WERI-Rb-1 (cell line): ENCODE measurements at regions not wholly inside any gene's neighbourhood (a gene's known extent, or its start where the extent isn't known, plus 50 kb on each side); places are given as distances from the start of the nearest gene placed in this dataset.
"Not testable (repeated sequence)": the region's sequence is repeated elsewhere in the genome, so short reads cannot be mapped to it uniquely, and the experiment has no call there.

Experiments used
- DNase-seq: peaks from one replicate; pipeline ENCODE4 v3.0.0-alpha.2; 2020
- H3K27ac ChIP-seq: fragments of 250-450 bp; sonication (Bioruptor Pico); 2 replicates; pipeline ENCODE4 v1.5.1; 2020; ENCODE audit warnings: mild to moderate bottlenecking, moderate library complexity
- H3K27me3 ChIP-seq: fragments of 250-450 bp; sonication (Bioruptor Pico); 2 replicates; pipeline ENCODE4 v1.5.1; 2021; ENCODE audit warnings: mild to moderate bottlenecking, low read depth, moderate library complexity; ENCODE audit not compliant: insufficient read depth, severe bottlenecking
- H3K36me3 ChIP-seq: fragments of 250-450 bp; sonication (Bioruptor Pico); 2 replicates; pipeline ENCODE4 v1.5.1; 2020; ENCODE audit warnings: mild to moderate bottlenecking, moderate library complexity
- H3K4me3 ChIP-seq: 2 replicates; pipeline ENCODE4 v1.5.1; 2011; ENCODE audit warnings: low read depth, mild to moderate bottlenecking, control low read depth, low read length
- H3K9me3 ChIP-seq: fragments of 250-450 bp; sonication (Bioruptor Pico); 2 replicates; pipeline ENCODE4 v1.5.1; 2021; ENCODE audit warnings: mild to moderate bottlenecking, moderate library complexity; ENCODE audit not compliant: severe bottlenecking
- TF ChIP-seq, protein P1 (sequence below): IDR thresholded peaks from 2 replicates; pipeline ENCODE4 v1.5.1; 2011; ENCODE audit warnings: low read depth, mild to moderate bottlenecking, control low read depth, inconsistent platforms, low read length

DNA sequence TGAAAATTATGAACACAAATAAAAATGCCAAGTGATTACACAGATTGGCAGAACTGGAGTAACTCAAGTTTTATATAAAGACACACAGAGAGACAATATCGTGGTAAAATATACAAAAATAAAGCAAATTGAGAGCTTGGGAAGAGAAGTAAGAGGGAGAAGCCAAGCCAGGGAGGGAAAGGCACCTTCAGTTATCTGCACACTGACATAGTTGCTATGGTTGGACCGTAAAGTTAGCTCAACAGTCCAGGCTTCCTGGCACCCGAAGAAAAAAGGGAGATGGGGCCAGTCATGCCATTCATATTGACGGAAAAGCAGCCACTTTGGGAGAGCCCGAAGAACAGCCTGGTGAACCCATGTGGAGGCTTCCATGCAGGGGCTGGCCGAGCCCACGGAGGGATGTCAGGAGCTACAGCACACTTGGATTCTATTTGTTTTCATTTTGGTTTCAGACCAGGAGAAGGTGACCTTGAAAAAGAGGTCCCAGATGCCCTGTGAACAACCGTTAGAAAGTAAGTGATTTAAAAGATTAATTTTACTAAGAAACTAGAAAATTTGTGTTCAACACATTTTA lies 177.1 kb upstream of the IRF2BP2 start:
- H3K36me3 ChIP-seq, H3K9me3 ChIP-seq, H3K4me3 ChIP-seq, H3K27me3 ChIP-seq, DNase-seq, H3K27ac ChIP-seq: not testable (repeated sequence)

DNA sequence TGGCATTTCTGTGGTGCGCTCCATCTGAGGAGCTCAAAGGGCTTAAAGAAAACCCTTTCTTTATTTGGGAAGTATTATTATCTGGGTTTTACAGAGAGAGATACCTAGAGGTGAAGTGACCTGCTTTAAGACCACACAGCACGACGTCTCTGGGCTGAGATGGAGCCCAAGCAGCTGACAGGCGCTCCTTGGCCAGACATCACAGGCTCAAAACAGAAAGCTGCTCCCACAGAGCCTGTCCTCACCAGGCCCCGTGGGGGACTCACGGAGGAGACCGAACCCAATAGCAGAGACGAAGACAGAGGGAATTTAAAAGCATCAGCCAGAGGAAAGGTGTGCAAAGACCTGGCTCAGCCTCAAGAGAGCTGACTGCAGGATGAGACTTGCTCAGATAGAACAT lies 175.9 kb upstream of the IRF2BP2 start:
- not testable (repeated sequence) for H3K36me3 ChIP-seq, H3K9me3 ChIP-seq, H3K4me3 ChIP-seq, H3K27ac ChIP-seq, H3K27me3 ChIP-seq, DNase-seq

DNA sequence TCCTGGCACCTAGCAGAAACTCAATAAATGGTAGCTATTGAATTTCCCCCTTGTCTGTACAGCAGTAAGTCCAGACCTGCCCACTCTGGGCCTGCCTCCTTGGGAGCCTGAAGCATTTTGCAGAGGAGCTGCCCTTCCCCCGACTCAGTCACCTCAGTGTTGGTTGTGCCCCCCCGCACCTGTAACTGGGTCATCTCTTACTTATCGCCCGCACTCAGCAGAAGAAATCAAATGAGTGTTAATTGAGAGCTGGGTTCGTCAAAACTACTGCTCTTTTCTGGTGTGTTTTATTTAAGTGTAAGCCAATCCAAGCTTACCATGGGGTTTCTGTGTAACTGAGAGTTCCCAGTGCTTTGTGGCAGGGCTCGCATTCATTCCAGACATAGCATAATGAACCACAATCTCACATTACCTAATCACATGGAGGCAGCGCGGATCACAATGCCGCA lies 175.5 kb upstream of the IRF2BP2 start:
- H3K36me3 ChIP-seq, H3K9me3 ChIP-seq, H3K27ac ChIP-seq, H3K4me3 ChIP-seq: not testable (repeated sequence)
- peak; percentile 39 for DNase-seq
- peaks cover 12% of the 10 kb centered on the region for H3K27me3 ChIP-seq

DNA sequence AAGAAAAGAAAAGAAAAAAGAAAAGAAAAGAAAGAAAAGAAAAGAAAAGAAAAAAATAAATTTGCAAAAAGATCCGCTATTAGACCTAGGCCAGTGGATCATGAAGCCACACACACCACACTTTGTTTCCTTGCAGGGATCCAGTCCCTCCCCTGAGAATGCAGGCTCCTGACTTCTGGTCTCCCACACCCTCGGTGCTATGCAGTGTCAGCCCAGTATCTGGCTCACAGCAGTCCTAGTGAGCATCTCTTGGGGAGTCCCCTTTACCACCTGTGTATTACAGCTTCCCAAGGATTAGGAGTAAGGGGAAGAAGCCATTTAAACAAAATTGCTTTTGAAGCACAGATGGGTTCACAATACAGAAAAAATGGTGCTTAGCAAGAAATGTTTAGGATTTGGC lies 174.1 kb upstream of the IRF2BP2 start:
- not testable (repeated sequence) for H3K9me3 ChIP-seq, H3K36me3 ChIP-seq, H3K27ac ChIP-seq, H3K4me3 ChIP-seq
- peaks cover 16% of the 10 kb centered on the region for H3K27me3 ChIP-seq
- peak; percentile 5 for DNase-seq

DNA sequence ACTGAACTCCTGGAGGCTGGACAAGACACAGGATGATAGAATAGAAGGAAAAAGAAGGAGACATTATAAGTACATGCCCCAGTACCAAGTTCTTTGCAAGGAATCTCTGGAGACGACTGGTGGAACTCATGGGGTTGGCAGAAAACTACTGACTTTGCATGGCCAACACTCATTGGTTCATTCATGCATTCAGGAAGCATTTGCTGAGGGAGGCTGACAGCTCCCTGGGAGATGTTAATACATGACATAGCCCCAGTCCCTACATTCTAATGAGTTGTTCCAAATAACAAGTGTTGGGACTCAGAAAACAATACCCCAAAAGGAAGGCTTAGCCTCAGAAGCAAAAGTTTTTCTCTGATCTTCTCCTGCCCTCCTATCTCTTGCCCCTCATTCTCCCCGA lies 172.8 kb upstream of the IRF2BP2 start:
- TF ChIP-seq, protein P1, sequence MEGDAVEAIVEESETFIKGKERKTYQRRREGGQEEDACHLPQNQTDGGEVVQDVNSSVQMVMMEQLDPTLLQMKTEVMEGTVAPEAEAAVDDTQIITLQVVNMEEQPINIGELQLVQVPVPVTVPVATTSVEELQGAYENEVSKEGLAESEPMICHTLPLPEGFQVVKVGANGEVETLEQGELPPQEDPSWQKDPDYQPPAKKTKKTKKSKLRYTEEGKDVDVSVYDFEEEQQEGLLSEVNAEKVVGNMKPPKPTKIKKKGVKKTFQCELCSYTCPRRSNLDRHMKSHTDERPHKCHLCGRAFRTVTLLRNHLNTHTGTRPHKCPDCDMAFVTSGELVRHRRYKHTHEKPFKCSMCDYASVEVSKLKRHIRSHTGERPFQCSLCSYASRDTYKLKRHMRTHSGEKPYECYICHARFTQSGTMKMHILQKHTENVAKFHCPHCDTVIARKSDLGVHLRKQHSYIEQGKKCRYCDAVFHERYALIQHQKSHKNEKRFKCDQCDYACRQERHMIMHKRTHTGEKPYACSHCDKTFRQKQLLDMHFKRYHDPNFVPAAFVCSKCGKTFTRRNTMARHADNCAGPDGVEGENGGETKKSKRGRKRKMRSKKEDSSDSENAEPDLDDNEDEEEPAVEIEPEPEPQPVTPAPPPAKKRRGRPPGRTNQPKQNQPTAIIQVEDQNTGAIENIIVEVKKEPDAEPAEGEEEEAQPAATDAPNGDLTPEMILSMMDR: no peak
- no peaks in the 10 kb centered on the region for H3K9me3 ChIP-seq
- no peak overlapping the region for H3K27ac ChIP-seq
- peaks cover 29% of the 10 kb centered on the region for H3K27me3 ChIP-seq
- no peak overlapping the region for H3K4me3 ChIP-seq
- peak; percentile 9 for DNase-seq
- H3K36me3 ChIP-seq: no peaks in the 10 kb centered on the region

DNA sequence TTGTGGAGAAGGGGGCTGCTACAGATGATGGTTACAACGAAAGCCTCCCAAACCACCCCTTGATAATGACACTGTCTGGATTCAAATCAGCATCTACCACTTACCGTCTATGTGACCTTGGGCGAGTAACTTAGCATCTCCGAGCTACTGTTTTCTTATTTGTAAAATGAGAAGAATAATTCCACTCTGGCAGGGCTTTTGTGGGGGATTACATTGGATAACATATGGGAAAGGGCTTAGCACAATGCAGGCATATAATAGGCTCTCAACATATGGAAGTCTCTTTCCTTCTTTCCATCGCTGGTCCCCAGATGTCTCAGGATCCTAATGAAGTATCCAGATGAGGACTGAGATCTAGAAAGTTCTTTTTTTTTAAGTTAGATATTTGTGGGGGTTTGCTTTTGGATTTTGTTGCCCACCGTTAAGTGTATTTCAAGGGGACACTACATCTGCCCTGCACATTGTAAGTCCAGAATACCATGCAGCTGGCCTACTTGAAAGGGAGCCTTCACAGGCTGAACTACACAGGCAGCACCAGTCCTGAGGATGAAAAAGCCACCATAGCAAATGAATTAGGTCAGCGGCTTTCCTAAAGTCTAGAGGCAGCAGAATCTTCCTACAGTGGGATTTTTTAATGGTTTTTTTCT lies 172.2 kb upstream of the IRF2BP2 start:
- TF ChIP-seq, protein P1: no peak
- peak overlapping the region; percentile 13 for H3K27ac ChIP-seq
- no peak overlapping the region for H3K4me3 ChIP-seq
- no peaks in the 10 kb centered on the region for H3K36me3 ChIP-seq
- peaks cover 35% of the 10 kb centered on the region for H3K27me3 ChIP-seq
- H3K9me3 ChIP-seq: no peaks in the 10 kb centered on the region
- DNase-seq: peak; percentile 93

DNA sequence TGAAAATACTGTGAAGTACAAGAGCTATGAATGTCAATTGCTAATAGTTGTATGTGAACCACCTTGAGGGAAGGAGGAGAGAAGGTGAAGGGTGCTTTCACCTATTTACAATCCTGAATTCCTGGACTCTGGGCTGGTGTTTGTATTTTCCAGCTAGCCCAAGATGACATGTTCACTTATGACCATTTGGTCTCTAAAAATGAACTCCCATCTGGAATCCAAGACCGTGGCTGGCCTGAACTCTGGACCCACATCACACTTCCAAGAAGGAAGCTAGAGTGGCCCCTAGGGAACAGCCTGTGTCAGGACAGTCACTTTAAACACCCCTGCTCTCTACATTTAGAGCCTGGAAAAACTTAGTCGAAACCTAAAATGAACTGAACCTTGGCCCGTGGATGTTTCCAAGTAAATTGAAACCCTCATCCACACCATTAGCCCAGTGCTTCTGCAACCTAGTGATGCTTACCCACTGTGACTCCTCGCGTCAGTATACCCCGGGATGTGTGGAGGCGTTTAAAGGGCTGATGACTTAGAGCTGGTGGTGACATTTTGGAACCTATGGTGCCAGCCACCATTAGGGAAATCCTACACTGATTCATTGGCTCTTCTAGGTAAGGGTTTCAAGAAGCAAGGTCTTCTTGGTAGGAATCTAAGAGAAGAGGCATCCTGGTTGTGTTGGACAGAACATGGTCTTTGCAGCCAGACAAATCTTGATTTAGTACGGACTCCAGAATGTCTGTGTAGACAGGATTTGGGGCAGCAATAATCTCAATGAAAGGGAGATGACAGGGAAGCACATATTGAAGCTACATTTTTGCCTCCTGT lies 171.5 kb upstream of the IRF2BP2 start:
- TF ChIP-seq, protein P1: peak; percentile 65; the same call in 1 of the 2 replicates
- H3K27me3 ChIP-seq: peaks cover 43% of the 10 kb centered on the region
- no peaks in the 10 kb centered on the region for H3K9me3 ChIP-seq
- peak; percentile 66 for DNase-seq
- H3K36me3 ChIP-seq: no peaks in the 10 kb centered on the region
- H3K4me3 ChIP-seq: no peak overlapping the region
- peak overlapping the region; percentile 13 for H3K27ac ChIP-seq
